AG09309 (cell line): ENCODE measurements at regions not wholly inside any gene's neighbourhood (a gene's known extent, or its start where the extent isn't known, plus 50 kb on each side); places are given as distances from the start of the nearest gene placed in this dataset.

ENCODE experiments used
- DNase-seq: peaks from one replicate; pipeline ENCODE4 v3.0.0-alpha.2; 2010; ENCODE audit warnings: low read depth
- H3K4me3 ChIP-seq: 2 replicates; pipeline ENCODE4 v1.5.1; 2011; ENCODE audit warnings: mild to moderate bottlenecking, low read depth, low read length, moderate library complexity; ENCODE audit not compliant: control insufficient read depth
- TF ChIP-seq, protein P1 (sequence below): IDR thresholded peaks from 2 replicates; pipeline ENCODE4 v1.5.1; 2011; ENCODE audit warnings: mild to moderate bottlenecking, low read depth, low read length, inconsistent platforms; ENCODE audit not compliant: insufficient read depth, control insufficient read depth; ENCODE audit errors: missing control alignments

- TF ChIP-seq, protein P1, sequence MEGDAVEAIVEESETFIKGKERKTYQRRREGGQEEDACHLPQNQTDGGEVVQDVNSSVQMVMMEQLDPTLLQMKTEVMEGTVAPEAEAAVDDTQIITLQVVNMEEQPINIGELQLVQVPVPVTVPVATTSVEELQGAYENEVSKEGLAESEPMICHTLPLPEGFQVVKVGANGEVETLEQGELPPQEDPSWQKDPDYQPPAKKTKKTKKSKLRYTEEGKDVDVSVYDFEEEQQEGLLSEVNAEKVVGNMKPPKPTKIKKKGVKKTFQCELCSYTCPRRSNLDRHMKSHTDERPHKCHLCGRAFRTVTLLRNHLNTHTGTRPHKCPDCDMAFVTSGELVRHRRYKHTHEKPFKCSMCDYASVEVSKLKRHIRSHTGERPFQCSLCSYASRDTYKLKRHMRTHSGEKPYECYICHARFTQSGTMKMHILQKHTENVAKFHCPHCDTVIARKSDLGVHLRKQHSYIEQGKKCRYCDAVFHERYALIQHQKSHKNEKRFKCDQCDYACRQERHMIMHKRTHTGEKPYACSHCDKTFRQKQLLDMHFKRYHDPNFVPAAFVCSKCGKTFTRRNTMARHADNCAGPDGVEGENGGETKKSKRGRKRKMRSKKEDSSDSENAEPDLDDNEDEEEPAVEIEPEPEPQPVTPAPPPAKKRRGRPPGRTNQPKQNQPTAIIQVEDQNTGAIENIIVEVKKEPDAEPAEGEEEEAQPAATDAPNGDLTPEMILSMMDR: no peak
- no peak overlapping the region for H3K4me3 ChIP-seq
- no peak for DNase-seq
Measured at GRCh38 chr5:60257596-60258271, 364.2 kb upstream of the PDE4D start.

DNA sequence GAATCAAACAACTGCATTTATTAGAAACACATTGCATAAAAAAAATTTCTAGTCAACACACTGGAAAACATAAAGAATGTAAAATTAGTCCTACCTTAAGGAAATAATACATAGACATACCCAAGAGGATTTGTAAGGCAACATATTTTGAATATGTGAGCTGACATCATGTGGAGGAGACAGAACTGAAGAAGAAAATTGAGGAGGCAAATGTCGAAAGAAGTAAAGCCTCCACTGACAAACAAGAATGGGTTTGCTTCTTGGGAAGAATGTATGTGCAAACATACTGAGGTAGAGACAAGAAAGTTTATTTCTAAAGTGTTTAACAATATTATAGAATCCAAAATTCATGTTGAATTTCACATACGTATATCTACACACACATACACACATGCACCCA, 363.0 kb upstream of the PDE4D start:
- no peak for DNase-seq
- H3K4me3 ChIP-seq: no peak overlapping the region
- TF ChIP-seq, protein P1: no peak

DNA sequence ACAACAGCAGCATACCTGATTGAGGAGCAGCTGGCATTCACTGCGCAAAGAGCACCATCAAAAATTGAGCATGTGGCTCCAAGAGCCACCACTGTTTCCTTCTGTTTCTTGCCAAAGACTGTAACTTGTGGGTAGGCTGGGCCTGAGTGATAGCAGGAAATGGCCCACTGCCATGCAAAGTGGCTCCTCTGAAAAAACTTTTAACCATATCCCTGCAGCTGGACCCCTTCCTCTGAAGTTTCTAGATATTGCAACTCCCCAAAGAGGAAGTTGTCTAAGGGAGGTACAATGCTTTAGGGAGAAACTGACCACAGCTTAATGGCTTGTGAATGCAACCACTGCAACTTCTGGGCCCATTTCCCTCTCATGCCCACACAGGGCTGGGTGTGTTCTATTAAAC, 355.4 kb upstream of the PDE4D start:
- no peak for DNase-seq
- TF ChIP-seq, protein P1: no peak
- no peak overlapping the region for H3K4me3 ChIP-seq

DNA sequence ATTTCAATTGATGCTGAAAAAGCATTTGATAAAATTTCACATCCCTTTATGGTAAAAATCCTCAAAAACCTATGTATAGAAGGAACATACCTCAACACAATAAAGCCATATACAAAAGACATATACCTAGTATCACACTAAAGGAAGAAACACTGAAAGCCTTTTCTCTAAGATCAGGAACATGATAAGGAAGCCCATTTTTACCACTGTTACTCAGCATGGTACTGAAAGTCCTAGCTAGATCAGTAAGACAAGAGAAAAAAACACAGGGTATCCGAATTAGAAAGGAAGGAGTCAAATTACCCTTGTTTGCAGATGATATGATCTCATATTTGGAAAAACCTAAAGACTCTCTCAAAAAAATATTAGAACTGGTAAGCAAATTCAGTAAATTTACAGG, 350.2 kb upstream of the PDE4D start:
- no peak overlapping the region for H3K4me3 ChIP-seq
- TF ChIP-seq, protein P1: no peak
- DNase-seq: no peak

DNA sequence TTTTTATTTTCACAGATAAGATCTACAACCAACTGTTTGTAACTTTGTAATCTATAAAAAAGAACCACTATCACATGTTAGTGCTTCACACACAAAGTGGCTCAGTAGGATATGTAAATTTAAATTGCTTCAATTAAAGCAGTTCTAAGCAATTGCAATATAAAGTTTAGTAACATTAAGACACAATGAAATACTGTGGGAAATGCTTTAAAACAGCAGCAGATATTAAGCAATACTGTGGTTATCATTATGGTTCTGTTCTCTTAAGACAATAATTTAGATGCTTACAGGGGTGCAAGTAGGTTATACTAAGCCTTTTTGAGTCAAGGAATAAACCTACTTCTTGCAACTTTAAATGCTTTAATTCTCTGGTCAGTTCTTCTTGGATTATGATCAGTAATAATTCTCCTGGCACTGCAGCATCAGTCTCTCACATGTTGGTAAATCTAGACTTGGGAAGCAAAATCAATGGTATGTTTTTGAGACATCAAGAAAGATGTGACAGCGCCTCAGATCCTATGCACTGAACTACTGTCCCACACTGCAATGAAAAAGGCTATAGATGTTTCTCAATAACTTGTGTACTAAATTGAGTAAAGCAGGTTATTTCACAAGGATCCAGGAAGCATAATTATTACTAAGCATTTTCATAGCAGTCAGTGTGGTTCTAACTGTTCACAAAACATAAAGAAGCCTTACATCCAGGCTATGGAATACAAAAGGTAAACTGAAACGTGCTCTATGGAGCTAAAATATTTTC, 338.7 kb upstream of the PDE4D start:
- H3K4me3 ChIP-seq: no peak overlapping the region
- no peak for DNase-seq
- TF ChIP-seq, protein P1: no peak

DNA sequence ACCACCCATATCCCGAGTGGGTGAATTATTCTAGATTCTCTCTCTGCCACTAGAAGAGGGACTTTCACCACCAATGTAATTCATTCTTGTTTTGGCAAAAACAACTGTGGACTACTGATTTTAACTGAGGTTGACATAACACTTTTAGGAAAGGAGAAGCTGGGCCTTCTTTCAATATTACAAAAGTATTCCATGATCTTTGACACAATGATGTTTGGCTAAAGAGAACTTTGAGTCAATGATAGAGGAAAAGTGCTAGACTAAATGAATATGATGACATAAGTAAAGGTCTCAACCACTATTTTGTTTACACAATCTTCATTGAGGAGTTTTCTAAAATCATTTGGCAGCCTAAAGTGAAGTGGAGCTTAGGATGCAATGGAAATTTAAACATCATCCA, 336.9 kb upstream of the PDE4D start:
- H3K4me3 ChIP-seq: no peak overlapping the region
- TF ChIP-seq, protein P1: no peak
- no peak for DNase-seq
